ENCODE measurements at regions not wholly inside any gene's neighbourhood (a gene's known extent, or its start where the extent isn't known, plus 50 kb on each side); places are given as distances from the start of the nearest gene placed in this dataset.

DNA sequence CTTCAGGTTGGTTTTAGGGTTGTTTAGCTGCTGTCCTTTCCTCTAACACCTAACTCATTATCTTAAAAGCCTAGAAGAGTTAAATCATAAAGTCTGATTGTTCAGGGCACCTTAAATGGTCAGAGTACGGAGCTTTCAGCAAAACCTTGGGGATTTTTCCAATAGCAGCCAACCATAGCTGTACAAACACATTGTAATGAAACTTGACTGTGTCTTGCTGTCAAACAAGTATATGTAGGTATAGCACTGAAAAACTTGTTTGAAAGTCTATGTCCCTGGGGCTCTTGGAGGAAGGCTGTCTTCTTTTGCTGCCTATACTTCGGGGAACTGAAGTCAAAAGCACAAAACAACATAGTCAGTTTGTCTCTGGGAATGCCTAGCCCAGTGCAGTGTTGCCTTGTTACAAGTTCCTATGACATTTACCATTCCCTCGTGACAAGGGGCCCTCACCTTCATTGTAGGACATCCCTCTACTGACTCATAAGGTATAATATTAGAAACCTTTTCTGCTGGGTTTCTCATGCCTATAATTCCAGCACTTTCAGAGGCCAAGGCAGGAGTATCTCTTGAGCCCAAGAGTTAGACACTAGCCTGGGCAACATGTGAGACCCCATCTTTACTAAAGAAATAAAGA, 474.5 kb upstream of the NBEA start:
- no peak overlapping the region for H3K27ac ChIP-seq
- no peak for DNase-seq (ENCODE audit: low spot score)
- TF ChIP-seq, protein P1, sequence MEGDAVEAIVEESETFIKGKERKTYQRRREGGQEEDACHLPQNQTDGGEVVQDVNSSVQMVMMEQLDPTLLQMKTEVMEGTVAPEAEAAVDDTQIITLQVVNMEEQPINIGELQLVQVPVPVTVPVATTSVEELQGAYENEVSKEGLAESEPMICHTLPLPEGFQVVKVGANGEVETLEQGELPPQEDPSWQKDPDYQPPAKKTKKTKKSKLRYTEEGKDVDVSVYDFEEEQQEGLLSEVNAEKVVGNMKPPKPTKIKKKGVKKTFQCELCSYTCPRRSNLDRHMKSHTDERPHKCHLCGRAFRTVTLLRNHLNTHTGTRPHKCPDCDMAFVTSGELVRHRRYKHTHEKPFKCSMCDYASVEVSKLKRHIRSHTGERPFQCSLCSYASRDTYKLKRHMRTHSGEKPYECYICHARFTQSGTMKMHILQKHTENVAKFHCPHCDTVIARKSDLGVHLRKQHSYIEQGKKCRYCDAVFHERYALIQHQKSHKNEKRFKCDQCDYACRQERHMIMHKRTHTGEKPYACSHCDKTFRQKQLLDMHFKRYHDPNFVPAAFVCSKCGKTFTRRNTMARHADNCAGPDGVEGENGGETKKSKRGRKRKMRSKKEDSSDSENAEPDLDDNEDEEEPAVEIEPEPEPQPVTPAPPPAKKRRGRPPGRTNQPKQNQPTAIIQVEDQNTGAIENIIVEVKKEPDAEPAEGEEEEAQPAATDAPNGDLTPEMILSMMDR (IDR thresholded peaks at IDR 0.05), result no peak
- no peak overlapping the region for H3K4me3 ChIP-seq

- no peak overlapping the region for H3K4me3 ChIP-seq
- no peak overlapping the region for H3K27ac ChIP-seq
- TF ChIP-seq, protein P1 (IDR thresholded peaks at IDR 0.05), result no peak
- DNase-seq (ENCODE audit: low spot score), result no peak
These were observed 472.7 kb upstream of the NBEA start for GRCh38 chr13:34469196-34469986.

DNA sequence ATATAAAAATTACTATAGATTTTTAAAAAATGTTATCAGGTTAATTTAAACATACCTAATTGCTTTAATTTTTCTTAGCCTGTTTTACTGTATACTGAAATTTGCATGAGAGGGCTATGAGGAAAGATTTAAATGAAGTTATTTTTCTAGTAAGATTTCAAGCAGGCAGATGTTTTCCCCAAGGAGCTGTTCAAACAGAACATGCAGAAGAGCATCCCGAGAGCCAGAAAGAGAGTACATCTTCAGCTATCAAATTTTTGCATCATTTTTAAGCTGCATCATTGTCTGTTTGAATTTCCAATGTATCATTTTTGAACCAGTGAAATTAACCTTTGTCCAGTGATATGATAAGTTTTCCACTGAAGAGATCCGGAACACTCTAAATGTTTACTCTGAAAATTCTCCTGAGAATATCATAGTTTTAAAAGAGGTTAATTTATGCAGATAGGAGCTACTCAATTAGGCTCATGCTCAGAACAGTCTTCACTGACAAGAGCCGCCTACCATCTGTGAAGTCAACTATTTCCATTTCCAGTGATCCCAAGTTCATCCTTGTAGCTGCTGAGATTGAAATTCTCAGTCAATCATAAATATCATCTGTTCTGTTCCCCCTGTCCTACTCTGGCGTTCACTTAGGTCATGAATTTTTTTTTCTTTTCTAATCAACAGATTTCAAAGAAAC, 467.7 kb upstream of the NBEA start:
- TF ChIP-seq, protein P1 (IDR thresholded peaks at IDR 0.05), result no peak
- no peak overlapping the region for H3K27ac ChIP-seq
- no peak for DNase-seq (ENCODE audit: low spot score)
- no peak overlapping the region for H3K4me3 ChIP-seq

- H3K4me3 ChIP-seq, result no peak overlapping the region
- TF ChIP-seq, protein P1 (IDR thresholded peaks at IDR 0.05), result no peak
- DNase-seq (ENCODE audit: low spot score), result no peak
These were observed 463.7 kb upstream of the NBEA start for GRCh38 chr13:34478376-34478775.

DNA sequence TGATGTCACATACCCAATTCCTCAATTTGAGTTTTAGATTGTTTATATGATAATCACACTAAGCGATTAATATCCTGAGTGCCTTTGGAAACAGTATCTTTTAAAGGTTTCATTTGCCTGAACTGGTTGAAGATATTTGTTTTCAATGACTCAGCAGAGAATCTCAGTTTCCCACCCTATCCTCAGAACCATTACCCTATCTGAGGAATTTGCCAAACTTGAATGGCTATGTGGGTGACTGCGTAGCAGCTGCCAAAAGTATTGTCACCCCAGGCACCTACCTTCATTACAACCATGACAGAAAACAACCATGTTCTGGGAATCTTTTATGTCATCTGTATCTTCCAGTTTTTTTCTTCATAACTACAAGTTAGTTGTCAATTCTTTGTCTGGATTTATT, 440.1 kb upstream of the NBEA start:
- Histone ChIP-seq H3K27ac (no peak overlapping the region), H3K4me3 (no peak overlapping the region)
- DNase-seq (ENCODE audit: low spot score), result no peak
- TF ChIP-seq, protein P1 (IDR thresholded peaks at IDR 0.05), result no peak

More at GRCh38 chr13:34478376-34478775, 463.7 kb upstream of the NBEA start:
- H3K27ac ChIP-seq, result no peak overlapping the region

GRCh38 chr13:34502621-34503020, 439.4 kb upstream of the NBEA start:
- TF ChIP-seq, protein P1 (IDR thresholded peaks at IDR 0.05), result no peak
- no peak for DNase-seq (ENCODE audit: low spot score)
- H3K27ac ChIP-seq, result no peak overlapping the region

More at GRCh38 chr13:34502621-34503020, 439.4 kb upstream of the NBEA start:
- no peak overlapping the region for H3K4me3 ChIP-seq

Measured in coronary artery (tissue), 2 donors.